IMR-90 (cell line): ENCODE measurements at regions not wholly inside any gene's neighbourhood (a gene's known extent, or its start where the extent isn't known, plus 50 kb on each side); places are given as distances from the start of the nearest gene placed in this dataset.

Source experiments
- ATAC-seq: fragments of 200-7000 bp; cut with Tn5 transposase; 2 replicates; pipeline ENCODE4 v1.9.1; 2020; ENCODE audit warnings: low read depth, mild to moderate bottlenecking, moderate library complexity
- BruUV-seq: library from RNA; stranded (reverse); fragments of 400-500 nt; replicated peaks from 2 replicates; lab custom pipeline; 2021; lab: Mats Ljungman, UMichigan
- CTCF ChIA-PET: fragments of 300-600 bp; formaldehyde crosslinking; extraction: SDS; loops from one replicate; lab custom pipeline; 2021; ENCODE audit warnings: antibody characterized with exemption; lab: Yijun Ruan, JAX
- POLR2A ChIA-PET: fragments of 300-600 bp; sonication (Branson Sonifier 250); formaldehyde crosslinking; loops from one replicate; lab custom pipeline; 2022; ENCODE audit warnings: antibody characterized with exemption; ENCODE audit not compliant: unreplicated experiment; lab: Charles Lee
- DNase-seq: peaks from one replicate; pipeline ENCODE4 v3.0.0; 2013
- H2AFZ ChIP-seq: replicated peaks from 2 replicates; pipeline ENCODE3; 2013; ENCODE audit warnings: low read length, mild to moderate bottlenecking; ENCODE audit not compliant: poor library complexity
- H2AK5ac ChIP-seq: 2 replicates; pipeline ENCODE4 v1.6.1; 2013; ENCODE audit warnings: low read depth, low read length, inconsistent platforms
- H2AK9ac ChIP-seq: replicated peaks from 2 replicates; pipeline ENCODE3; 2013; ENCODE audit warnings: mild to moderate bottlenecking, low read depth, low read length, moderate library complexity; ENCODE audit not compliant: poor library complexity
- H2BK120ac ChIP-seq: 2 replicates; pipeline ENCODE4 v1.6.1; 2013; ENCODE audit warnings: low read depth, low read length, inconsistent platforms
- H2BK15ac ChIP-seq: 3 replicates; pipeline ENCODE4 v1.6.1; 2013; ENCODE audit warnings: low read depth, low read length, inconsistent platforms
- H2BK20ac ChIP-seq: 2 replicates; pipeline ENCODE4 v1.6.1; 2013; ENCODE audit warnings: low read depth, mild to moderate bottlenecking, inconsistent platforms, low read length, moderate library complexity
- H2BK5ac ChIP-seq: 2 replicates; pipeline ENCODE4 v1.6.1; 2013; ENCODE audit warnings: mild to moderate bottlenecking, low read depth, low read length, inconsistent platforms; ENCODE audit not compliant: poor library complexity, severe bottlenecking
- H3K14ac ChIP-seq: replicated peaks from 2 replicates; pipeline ENCODE4 v1.6.1; 2013; ENCODE audit warnings: low read depth, low read length, inconsistent platforms
- H3K18ac ChIP-seq: 2 replicates; pipeline ENCODE4 v1.6.1; 2013; ENCODE audit warnings: low read depth, low read length, control low read depth
- H3K23ac ChIP-seq: 2 replicates; pipeline ENCODE4 v1.6.1; 2013; ENCODE audit warnings: low read depth, low read length, inconsistent platforms
- H3K27ac ChIP-seq: 2 replicates; pipeline ENCODE4 v1.5.1; 2013; ENCODE audit warnings: mild to moderate bottlenecking, control low read depth, low read length; ENCODE audit not compliant: insufficient read depth
- H3K27me3 ChIP-seq: 2 replicates; pipeline ENCODE4 v1.6.1; 2013; ENCODE audit warnings: low read length; ENCODE audit not compliant: control insufficient read depth, insufficient read depth
- H3K36me3 ChIP-seq: 2 replicates; pipeline ENCODE4 v1.6.1; 2013; ENCODE audit warnings: low read length, mixed read lengths; ENCODE audit not compliant: control insufficient read depth, insufficient read depth
- H3K4ac ChIP-seq: 2 replicates; pipeline ENCODE4 v1.6.1; 2013; ENCODE audit warnings: low read depth, low read length, inconsistent platforms
- H3K4me1 ChIP-seq: 2 replicates; pipeline ENCODE4 v1.6.1; 2013; ENCODE audit warnings: low read length, mixed read lengths; ENCODE audit not compliant: control insufficient read depth, insufficient read depth
- H3K4me2 ChIP-seq: 2 replicates; pipeline ENCODE4 v1.6.1; 2013; ENCODE audit warnings: low read depth, mild to moderate bottlenecking, control low read depth, low read length, moderate library complexity
- H3K4me3 ChIP-seq: 2 replicates; pipeline ENCODE4 v1.5.1; 2013; ENCODE audit warnings: low read depth, mild to moderate bottlenecking, control low read depth, low read length, moderate library complexity; ENCODE audit not compliant: insufficient read depth
- H3K56ac ChIP-seq: 2 replicates; pipeline ENCODE4 v1.6.1; 2013; ENCODE audit warnings: low read length, inconsistent platforms; ENCODE audit not compliant: insufficient read depth; ENCODE audit errors: extremely low read depth
- H3K79me1 ChIP-seq, 2 experiments: 2 replicates each; pipeline ENCODE4 v1.6.1; 2013; ENCODE audit warnings: low read length in 2 of 2, inconsistent platforms in 1 of 2, low read depth in 1 of 2
- H3K9ac ChIP-seq: 2 replicates; pipeline ENCODE4 v1.6.1; 2013; ENCODE audit warnings: low read depth, low read length, control low read depth
- H3K9me1 ChIP-seq: 2 replicates; pipeline ENCODE4 v1.6.1; 2013; ENCODE audit warnings: low read length, inconsistent platforms; ENCODE audit not compliant: insufficient read depth
- H3K9me3 ChIP-seq: 2 replicates; pipeline ENCODE4 v1.6.1; 2013; ENCODE audit warnings: low read length; ENCODE audit not compliant: control insufficient read depth, insufficient read depth
- H4K20me1 ChIP-seq: 2 replicates; pipeline ENCODE4 v1.6.1; 2013; ENCODE audit warnings: low read length, inconsistent platforms; ENCODE audit not compliant: insufficient read depth
- H4K5ac ChIP-seq: 2 replicates; pipeline ENCODE4 v1.6.1; 2013; ENCODE audit warnings: mild to moderate bottlenecking, low read depth, low read length, control low read depth
- H4K8ac ChIP-seq, 2 experiments: 2 replicates each; pipeline ENCODE4 v1.6.1; 2013; ENCODE audit warnings: low read depth in 2 of 2, low read length in 2 of 2, control low read depth in 1 of 2, inconsistent platforms in 1 of 2
- H4K91ac ChIP-seq: 2 replicates; pipeline ENCODE4 v1.6.1; 2013; ENCODE audit warnings: low read depth, low read length, inconsistent platforms; ENCODE audit not compliant: insufficient read depth
- CEBPB ChIP-seq: IDR thresholded peaks from 2 replicates; pipeline ENCODE4 v1.6.1; 2012; ENCODE audit warnings: low read depth, low read length, improper control_type of control experiment
- RAD21 ChIP-seq: IDR thresholded peaks from 2 replicates; pipeline ENCODE4 v1.6.1; 2012; ENCODE audit warnings: low read length, improper control_type of control experiment
- RFX5 ChIP-seq: IDR thresholded peaks from 2 replicates; pipeline ENCODE4 v1.8.0; 2012; ENCODE audit warnings: low read depth, mild to moderate bottlenecking, low read length, moderate library complexity
- USF2 ChIP-seq: fragments of 150-350 bp; IDR thresholded peaks from 2 replicates; pipeline ENCODE4 v1.6.1; 2017; ENCODE audit warnings: mild to moderate bottlenecking, antibody characterized with exemption, low read length, low read depth
- WGBS, 2 experiments: methylation state at CpG; one replicate each; pipeline versions ENCODE4 v1.1.5 to v1.1.7; 2013; ENCODE audit warnings: missing lambda C conversion rate in 2 of 2; ENCODE audit not compliant: insufficient read length in 1 of 2; ENCODE audit errors: extremely low coverage in 2 of 2; 5-methylcytosine and 5-hydroxymethylcytosine counted together
- dilution Hi-C: fragments of 300-500 bp; cut with HindIII; formaldehyde crosslinking; loops from one replicate; pipeline ENCODE4 v1.14.3; 2018; ENCODE audit warnings: low sequenced_read_pairs; ENCODE audit not compliant: unreplicated experiment
- in situ Hi-C: fragments of 300-500 bp; cut with MboI; formaldehyde crosslinking; loops from 3 replicates; pipeline ENCODE4 v1.14.3; 2019; ENCODE audit warnings: low sequenced_read_pairs, inconsistent platforms, mixed read lengths
- intact Hi-C: fragments of 100-400 bp; cut with micrococcal nuclease; formaldehyde crosslinking; loops from 2 replicates; pipeline ENCODE4 v1.10.0; 2022

- Histone ChIP-seq H3K9me1 (0 out of 2 replicates have a peak, but pooled peaks cover 3% of the 10 kb centered on the region), H2AK9ac (no peak overlapping the region), H3K14ac (peak overlapping the region; percentile 39; the same call in 1 of the 2 replicates), H2AFZ (no peak overlapping the region), H2AK5ac (peak overlapping the region; percentile 57), H2BK120ac (peak overlapping the region; percentile 83), H3K4me1 (peaks cover 9% of the 10 kb centered on the region; the same call in 1 of the 2 replicates), H4K5ac (peak overlapping the region; percentile 84; the same call in 1 of the 2 replicates), H3K27me3 (no peaks in the 10 kb centered on the region), H3K4me2 (no peak overlapping the region), H3K56ac (no peak overlapping the region), H4K91ac (peak overlapping the region; percentile 57), H2BK15ac (peak overlapping the region; percentile 85; the same call in 2 of the 3 replicates), H3K4me3 (no peak overlapping the region), H3K79me1 (peaks cover 0 to 8% of the 10 kb centered on the region in 2 experiments; a peak in 2 of 4 replicates), H3K4ac (peak overlapping the region; percentile 73), H4K8ac (peak overlapping the region; percentile 56 to 66; a peak in 3 of 4 replicates), H3K27ac (no peak overlapping the region; the same call in 1 of the 2 replicates), H3K9me3 (no peaks in the 10 kb centered on the region), H3K23ac (peak overlapping the region; percentile 44), H3K18ac (peak overlapping the region; percentile 30; the same call in 1 of the 2 replicates), H2BK5ac (peak overlapping the region; percentile 4), H4K20me1 (no peaks in the 10 kb centered on the region), H3K9ac (no peak overlapping the region), H3K36me3 (no peaks in the 10 kb centered on the region), H2BK20ac (peak overlapping the region; percentile 70)
- ChIA-PET CTCF (no interaction called here), POLR2A (no interaction called here)
- intact Hi-C loops (no loop called here), dilution Hi-C loops (no loop called here), in situ Hi-C loops (no loop called here)
- ATAC-seq, result no peak
- BruUV-seq, result no TSS peak
- TF ChIP-seq RAD21 (no peak), RFX5 (no peak), USF2 (no peak), CEBPB (no peak)
- DNase-seq, result no peak
- WGBS, 2 experiments, result no CpG with 5 or more reads among the region's 1 CpG
Observed at GRCh38 chr7:116439005-116439404, 60.5 kb upstream of the CAV2 start.
